ENCODE measurements at regions not wholly inside any gene's neighbourhood (a gene's known extent, or its start where the extent isn't known, plus 50 kb on each side); places are given as distances from the start of the nearest gene placed in this dataset.

DNA sequence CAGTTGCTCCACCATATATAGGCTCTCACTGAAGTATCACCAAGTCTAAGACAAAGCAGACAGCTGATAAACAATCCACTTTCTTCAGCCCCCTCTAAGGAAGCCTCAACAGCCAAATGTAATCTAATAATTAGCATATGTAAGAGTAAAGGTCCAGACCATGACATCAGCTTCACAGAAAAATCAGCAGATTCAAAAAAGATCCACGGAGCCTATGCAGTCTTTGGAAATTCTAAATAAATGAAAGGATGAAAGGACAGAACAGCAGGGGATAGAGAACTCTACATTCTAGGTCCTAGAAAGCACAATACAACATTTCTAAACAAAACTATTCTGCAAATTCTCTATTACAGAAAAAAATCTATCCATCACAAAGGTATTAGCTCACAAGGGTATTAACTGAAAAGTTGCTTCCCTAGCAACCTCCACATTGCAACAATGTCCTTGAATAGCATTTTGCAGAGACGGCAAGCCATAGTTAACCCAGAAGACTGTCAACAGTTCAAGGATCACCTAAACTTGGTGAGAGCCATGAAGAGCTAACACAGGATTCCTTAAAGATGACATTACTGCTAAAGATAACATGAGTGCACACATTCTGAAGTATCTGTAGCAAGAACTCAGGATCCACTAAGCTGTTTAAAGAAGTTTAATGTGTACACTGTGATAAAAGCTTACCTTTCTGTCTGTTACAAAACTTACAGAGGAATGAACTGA lies 74.3 kb downstream of the SIPA1L2 start:
- DNase-seq: no peak

DNA sequence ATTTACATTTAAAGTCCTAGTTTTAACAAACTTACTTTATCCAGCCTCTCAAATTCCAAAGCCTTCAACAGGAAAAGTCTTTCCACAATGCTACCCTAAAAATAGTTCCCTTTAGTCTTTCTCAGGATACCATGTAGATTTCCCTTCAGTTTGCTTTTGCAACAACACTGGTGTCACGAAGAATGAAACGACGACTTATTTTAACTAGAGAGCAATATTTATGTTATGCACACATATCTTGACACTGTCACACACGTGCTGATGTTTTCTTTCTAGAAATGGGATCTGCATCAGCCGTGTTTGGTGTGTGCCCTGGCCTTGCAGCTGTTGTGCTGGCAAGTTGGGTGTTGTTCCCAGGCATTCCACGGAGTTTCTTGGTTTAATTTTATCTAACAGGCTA lies 75.5 kb downstream of the SIPA1L2 start:
- no peak for DNase-seq

DNA sequence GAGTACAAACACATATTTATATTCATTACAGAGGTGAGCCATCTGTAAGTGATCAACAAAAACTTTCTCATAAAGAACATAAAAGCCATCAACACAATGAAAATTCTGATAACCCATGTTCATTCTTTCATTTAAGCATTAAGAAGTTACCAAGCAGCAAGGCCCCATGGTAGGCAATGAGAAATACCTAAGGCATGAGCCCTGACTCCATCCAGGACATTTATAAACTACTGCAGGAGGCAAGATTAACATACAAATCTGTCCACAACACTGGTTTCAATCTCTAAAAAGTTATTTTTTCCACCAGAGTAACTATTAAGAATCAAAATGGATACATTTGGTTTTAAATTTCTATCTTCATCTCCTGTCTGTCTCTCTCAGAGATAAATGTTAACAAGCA lies 76.1 kb downstream of the SIPA1L2 start:
- no peak for DNase-seq

DNA sequence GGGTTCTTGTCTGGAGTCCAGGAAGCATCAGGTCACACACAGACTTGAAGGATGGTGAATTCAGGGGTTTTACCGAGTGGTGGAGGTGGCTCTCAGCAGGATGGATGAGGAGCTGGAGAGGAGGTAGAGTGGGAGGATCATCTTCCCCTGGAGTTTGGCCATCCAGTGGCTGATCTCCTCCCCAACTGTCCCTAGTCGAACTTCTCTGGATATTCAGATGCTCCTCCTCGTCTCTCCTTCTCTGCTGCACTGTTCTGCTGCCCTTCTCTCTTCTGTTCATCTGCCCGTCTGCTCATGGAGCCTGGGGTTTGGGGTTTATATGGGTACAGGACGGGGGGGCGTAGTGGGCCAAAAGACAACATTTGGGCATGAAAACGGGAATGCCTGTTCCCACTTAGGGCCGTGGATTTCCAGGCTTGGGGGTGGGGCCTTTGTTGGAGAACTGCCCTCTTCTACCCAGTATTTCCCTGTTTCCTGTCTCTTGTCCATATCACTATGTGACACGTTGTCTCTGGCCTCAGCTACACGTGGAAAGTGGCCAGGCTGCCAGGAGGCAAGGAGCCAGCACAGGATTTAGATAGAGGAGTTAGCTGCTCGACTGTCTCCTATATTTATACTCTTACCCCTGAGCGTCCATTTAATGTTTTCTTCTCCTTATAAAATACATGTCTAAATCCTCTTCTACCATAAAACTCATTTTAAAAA lies 76.7 kb downstream of the SIPA1L2 start:
- no peak for DNase-seq

DNA sequence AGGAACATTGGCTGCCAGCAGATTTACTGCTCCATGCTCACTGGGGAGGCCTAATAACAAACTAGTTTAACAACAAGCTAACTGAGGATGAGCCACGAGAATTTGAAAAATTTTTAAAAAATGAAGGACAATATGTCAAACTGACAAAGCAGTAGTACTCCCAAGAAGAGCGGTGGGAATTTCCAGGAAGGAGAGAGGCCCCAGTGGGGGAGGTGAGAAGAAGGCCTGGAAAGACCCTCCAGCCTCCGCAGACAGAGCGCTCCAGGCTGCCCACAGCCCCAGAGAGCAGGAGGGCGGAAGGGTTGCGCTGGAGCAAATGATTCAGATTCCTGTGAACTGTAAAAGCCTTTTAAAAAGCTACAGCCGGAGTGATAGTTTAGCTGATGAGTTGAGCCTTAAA lies 78.5 kb downstream of the SIPA1L2 start:
- DNase-seq: no peak

DNA sequence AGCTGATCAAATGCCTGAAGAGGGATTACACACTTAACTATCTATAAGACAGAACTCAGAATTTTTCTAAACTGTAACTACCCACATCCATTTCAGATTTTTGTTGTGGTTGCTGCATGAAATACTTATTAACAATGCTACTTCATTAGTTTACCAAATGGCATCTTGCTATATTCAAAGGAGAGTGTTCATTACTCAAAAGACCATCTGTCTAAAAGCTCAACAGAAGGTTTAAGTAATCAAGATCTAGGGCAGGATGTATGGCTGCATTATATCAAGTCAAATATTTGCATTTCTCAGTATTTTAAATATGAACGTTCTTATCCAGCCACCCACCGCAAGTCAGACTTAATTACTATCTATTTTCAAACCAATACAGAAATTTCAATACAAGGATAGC lies 79.9 kb downstream of the SIPA1L2 start:
- DNase-seq: no peak

DNA sequence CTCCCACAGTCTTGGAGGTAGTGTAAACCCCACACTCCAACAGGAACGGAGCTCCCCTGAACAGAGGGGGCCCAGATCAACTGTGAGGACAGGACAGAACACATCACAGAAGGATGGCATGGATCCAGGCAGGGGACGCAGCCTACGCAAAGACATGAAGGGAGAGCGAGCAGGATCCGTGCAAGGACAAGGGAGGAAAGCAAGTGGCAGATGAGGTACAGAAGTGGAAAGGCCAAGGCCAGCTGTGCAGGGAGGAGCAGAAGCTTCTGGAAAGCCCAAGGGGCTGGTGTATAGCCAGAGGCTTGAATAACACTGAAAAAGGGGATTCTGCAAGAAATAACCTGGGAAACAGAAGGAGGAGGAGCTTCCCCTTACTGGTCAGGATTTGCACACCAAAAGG lies 81.2 kb downstream of the SIPA1L2 start:
- no peak for DNase-seq

DNA sequence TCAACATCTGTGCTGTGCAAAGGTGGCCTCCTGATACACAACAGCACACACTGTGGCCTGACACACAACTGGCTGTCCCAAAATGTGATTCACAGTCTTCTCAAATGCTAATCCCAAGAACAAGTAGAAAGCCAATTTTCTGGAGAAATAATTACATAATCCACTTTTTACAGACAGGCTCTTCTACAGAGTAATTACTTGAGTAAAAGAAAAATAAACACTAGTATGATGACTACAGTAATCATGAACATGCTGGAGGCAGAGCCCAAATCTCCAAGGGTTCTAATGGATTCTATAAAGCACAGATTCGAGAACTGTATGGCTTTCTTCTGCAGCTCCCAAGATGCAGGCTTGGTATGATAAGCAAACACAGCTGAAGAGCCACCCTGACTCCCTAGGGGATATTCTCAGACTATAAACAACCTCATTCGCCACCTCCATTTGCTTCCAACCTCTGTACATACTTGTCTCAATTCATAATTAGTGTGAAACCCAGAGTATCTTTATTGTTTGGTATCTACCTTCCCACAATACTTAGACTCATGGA lies 81.9 kb downstream of the SIPA1L2 start:
- no peak for DNase-seq

DNA sequence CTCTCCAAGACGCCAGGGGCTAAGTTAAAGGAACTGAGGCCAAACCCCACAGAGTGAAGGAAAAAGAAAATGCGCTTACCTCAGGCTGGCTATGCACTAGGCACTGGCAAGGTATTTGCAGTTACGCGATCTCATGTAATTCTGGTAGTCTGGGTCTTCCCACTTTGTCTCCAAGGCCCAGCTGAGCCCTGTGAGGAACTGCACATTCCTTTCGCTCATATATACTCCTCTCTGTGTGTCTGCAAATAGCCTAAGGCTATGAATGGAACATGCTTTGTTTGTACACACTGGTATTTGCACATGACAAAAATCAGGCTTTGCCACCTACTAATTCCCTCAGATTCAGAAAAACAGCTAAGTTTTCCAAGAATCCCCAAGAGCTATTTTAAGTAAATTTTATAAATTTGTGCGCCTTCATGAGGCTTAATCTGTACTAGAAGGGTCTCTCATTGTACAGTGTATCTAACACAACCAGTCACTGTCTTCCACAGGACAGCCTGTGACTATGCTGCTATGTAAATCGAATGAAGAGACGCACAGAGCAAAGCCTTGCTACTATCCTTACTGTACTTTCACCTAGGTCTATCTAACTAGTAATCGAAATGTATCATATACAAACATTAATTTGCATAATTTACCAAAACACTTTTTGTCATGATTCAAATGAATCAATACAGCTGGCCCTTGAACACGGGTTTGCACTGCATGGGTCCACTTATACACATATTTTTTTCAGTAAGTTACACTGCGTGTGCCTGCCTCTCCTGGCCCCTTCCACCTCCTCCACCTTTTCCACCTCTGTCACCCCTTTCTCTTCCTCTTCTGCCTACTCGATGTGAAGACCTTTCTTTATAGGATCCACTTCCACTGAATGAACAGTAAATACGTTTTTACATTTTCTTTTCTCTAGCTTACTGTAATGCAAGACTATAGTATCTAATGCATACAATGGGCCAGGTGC lies 87.0 kb downstream of the SIPA1L2 start:
- no peak for DNase-seq

DNA sequence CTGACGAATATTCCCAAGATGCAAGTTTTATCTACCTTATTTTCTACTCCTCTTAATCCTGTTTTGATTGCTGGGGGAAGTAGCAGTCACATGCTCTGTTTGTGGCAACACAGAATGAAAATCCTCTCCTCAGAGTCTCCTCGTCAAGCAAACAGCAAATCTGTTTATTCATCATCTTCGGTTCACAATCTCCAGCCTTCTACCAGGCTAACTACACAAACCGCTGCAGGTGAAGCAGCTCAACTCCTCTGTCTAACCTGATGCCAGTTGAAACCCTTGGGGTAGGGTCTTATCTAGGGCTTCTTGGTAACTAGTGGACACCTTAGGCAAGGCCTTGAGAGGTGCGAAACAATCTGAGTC lies 91.0 kb downstream of the SIPA1L2 start:
- DNase-seq: no peak

DNA sequence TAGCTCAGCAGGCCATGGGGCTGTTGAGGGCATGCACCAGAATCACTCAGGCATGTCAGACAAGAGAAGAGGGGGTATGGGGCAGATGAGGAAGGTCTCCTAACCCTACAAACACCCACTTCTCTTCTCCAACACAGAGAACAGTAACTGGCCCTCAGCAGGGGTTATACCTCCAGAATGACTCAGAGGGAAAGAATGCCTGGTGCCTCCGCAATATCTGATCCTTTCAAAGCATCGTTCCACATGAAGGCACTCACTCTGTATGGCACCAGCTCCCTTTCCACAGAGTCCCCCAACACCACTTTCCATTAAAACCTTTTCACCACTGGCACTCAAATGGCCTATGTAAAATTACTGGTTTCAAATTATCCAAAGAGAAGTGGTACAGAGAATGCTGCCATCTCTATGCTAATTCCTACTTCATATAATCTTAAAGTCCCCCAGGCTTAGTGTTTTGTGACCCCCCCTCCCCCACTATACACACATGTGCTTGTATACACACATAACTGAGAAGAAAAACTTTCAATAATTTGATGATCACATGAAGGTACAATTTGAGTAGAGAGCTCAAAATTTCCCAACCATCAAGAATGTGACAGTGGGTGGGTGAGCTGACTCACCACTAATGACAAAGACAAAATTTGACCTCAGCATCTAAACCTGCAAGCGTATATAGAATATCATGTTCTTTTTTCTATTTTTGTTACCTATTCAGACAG lies 91.5 kb downstream of the SIPA1L2 start:
- no peak for DNase-seq

DNA sequence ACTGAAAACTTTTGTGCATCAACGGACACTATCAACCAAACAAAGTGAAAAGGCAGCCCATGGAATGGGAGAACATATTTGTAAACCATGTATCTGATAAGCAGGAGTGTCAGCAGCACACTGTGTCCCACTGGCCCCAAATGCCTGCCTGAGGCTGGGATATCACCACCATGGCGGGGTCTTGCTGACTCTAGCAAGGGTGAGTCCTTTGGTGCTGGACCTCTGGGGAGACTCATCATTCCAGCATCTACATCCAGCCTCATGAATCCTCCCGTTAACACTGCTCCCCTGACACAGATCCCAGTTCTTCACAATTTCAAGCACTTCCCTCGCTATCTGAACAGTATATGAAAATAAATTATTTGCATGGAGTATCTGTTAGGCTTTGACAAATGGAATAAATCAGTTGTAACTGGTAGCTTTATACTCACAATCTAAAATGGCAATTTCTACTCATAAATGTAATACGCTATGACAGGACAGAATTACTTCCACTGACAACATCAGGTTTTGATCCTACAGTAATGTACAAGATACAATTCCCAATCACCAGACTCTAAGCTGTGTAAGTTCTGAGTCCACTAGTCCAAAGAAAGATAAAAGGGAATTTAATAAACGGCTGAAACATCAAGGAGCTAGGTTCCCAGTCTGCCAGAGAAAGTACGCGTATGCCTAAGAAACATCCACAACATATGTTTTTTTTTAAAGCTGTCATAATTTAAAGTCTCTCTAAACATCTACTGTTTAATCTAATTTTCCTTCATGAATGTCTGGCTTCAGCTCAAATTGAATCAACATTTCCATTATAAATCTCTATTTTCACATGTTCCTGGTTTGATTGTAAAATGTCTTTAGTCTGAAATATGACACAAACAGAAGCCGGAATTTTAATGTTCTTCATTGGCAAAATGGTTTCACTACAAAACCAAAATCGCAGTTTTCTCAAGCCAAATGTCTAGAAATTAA lies 95.1 kb downstream of the SIPA1L2 start:
- DNase-seq: no peak

DNA sequence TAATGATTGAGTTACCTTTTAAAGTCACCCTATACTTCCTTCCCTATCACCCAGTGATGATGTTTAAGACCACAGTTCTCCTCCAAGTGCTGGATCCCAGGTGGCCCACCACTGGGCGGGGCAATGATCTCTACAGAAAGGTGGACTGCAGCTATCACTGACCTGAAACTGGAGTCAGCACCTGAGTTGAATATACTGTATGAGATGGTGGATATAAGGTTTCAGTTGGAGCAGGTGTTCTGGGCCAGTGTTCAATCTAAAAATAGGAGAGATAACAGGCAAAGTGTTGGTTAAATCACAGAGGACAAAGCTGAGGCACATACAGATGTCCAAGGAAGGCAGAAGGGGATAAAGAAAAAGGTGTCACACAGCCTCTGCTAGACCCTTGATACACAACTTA lies 96.6 kb downstream of the SIPA1L2 start:
- no peak for DNase-seq

DNA sequence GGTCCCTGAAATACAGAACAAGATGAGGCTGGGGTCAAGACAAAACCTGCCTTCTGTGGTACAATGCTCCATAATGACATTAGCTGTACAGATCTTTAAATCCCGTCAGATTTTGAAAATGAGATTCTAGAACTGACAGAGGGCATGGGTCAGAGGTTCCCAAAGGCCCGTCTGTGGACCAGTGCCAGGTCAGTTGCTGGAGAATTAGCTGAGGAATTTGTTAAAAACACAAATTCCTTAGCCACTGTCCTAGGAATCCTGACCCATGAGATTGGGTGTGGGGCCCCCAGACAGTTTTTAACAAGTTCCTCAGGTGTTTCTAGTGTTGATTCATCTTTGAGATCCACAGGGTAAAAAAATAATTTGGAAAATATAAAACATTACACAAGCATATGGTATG lies 97.0 kb downstream of the SIPA1L2 start:
- no peak for DNase-seq

DNA sequence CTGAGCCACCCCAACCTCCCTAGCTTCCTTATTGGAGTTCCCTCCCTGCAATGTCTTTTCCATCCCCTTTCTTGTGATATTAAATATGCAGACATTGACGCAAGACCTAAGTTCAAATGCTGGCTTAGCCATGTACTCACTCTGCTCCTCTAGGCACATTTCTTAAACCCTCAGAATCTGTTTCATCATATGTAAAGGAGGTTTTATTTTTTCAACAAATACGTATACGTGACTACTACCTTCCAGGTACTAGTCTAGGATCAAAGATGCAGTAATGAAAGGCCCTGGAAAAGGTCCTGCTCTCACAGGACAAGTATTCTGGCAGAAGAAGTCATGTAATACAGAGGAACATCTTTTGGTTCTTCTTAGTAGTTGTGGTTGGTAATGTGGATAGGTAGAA lies 98.6 kb downstream of the SIPA1L2 start:
- DNase-seq: no peak

DNA sequence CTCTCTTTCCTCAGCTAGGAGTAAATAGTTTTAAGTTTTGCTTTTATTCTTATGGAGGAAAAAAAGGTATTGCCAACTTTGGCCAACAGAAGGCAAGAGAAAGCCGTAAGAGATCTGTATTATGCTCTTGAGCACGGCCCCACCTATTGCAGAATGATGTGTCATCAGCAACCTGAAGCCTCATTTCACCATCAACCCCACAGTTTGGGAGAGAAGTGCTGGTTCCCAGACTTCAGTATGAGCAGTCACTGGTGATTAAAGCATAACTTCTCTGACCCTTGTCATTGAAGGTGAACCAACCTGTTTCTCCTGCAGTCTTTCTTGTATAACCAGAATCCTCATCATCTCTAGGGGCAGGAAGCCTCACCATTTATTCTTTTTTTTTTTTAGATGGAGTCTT lies 100.2 kb downstream of the SIPA1L2 start:
- no peak for DNase-seq

DNA sequence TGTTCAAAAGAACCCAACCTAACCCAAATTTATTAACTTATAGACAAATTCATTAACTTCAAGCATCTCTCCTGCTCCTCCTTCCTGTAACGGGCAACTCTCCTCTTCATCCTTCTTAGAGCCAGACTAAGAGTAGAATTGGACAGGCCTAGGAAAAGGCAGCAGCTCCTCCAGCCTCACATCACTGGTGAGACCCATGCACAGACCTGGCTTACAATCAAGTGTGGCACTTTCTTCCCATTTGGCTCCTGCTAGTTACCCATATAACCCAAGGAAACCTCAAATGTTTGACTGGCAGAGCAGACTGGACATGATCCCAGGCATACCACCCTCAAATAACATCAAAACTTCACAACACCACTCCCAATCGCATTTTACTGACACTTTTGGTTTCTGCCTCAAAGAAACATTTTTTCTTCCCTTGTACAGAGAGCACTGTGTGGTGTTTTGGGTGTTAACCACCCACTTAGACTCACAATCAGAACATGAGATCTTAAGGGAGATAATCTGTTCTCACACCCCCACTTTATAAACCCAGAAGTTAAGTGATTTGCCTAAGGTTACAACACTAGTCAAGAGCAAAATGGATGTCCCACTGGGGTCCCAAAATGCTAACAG lies 101.4 kb downstream of the SIPA1L2 start:
- no peak for DNase-seq

DNA sequence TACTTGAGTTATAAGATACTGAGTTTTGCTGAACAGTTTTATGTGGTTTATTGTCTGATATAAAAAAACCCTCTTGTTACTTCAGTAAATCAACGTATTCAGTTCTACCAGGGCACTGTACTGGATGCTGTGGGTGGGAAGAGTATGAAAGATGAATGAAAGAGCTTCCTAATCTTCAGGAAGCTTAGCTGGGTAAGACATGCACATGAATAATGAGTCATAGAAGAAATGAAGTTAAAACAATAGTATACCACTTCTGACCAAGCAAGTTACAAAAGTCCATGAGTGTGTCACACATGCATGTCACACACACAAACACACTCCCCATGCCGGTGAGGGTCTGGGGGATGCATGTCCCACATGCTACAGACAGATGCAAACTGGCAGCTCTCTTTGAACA lies 105.9 kb downstream of the SIPA1L2 start:
- DNase-seq: no peak

DNA sequence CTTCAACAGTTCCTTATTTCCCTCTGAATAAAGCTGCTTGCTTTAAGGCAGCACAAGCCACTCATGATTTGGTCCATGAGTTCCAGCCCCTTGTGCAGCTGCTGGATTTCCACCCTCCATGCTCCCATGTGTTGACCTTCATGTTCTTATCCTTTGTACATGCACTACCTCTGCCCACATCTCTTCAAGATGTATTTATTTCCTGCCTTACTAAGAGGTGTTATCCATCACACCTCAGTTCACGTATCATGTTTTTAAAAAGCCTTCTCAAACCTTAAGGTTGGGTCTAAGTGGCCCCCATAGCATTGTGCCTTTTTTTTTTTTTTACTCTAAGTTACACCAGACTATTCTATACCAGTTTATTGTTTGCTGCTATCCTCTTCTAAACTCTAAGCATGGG lies 107.7 kb downstream of the SIPA1L2 start:
- DNase-seq: no peak

DNA sequence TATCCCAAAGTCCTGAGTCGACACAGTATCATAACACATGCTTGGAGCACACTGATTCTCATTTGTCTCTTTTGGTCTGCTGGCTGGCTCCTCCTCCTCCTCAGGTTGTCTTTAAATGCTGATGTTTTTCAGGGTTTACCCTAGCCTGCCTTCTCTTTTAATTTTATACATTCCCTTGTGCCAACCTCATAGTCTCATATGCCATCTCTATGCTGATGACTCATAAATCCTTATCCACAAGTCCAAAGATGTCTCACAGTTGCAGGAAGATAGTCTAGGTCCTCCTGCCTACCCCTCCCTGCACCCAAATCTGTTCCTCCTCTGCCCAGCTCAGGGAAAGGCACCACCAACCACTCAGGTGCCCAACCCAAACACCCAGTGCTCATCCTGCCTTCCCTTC lies 108.3 kb downstream of the SIPA1L2 start:
- no peak for DNase-seq

DNA sequence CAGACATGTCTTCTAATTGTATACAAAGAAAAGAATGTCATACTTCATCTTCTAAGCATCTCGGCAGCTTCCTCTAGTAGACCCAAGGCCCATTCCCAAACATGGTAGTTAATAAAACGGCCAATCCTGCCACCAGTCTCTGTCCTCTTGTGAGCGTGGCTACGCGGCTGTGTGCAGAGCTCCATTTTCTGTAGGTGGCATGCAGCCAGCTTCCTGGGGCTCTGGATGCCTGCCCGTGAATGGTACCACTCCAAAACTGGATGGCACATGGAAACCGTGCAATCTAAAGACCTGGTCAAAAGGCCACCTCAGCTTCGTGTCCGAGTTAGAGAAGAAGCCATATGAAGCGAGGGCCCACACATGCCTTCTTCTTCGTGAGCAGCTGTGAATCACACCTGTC lies 110.7 kb downstream of the SIPA1L2 start:
- no peak for DNase-seq

Data from AML-193 (cell line).